HG03103 (cell line): ENCODE measurements at regions not wholly inside any gene's neighbourhood (a gene's known extent, or its start where the extent isn't known, plus 50 kb on each side); places are given as distances from the start of the nearest gene placed in this dataset.
"Not testable (repeated sequence)": the region's sequence is repeated elsewhere in the genome, so short reads cannot be mapped to it uniquely, and the experiment has no call there.

Experiments
- ATAC-seq: cut with Tn5 transposase; IDR thresholded peaks from one replicate; pipeline ENCODE4 v1.9.1; 2021; ENCODE audit warnings: low read depth; ENCODE audit not compliant: unreplicated experiment

GRCh38 chrX:78603908-78604307 lies 55.2 kb downstream of the RTL3 start:
- no peak for ATAC-seq

GRCh38 chrX:78595901-78596502 lies 63.1 kb downstream of the RTL3 start:
- ATAC-seq: no peak

DNA sequence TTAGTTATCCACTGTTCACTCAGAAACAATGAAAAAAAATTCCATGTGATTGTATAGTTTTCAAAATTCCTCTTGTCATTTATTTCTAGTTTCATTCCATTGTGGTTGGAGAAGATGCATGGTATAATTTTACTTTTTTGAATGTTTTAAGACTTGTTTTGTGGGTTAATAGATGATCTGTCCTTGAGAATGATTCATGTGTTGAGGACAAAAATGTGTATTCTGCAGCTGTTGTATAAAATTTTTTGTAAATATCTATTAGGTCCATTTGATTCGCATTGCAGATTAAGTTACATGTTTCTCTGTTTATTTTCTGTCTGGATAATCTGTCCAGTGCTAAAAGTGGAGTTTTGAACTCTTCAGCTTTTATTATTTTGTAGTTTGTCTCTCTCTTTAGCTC lies 65.4 kb downstream of the RTL3 start:
- ATAC-seq: no peak

- no peak for ATAC-seq
Observed at GRCh38 chrX:78592030-78592429, 67.1 kb downstream of the RTL3 start.

GRCh38 chrX:78574306-78574705 lies 84.8 kb downstream of the RTL3 start:
- no peak for ATAC-seq

DNA sequence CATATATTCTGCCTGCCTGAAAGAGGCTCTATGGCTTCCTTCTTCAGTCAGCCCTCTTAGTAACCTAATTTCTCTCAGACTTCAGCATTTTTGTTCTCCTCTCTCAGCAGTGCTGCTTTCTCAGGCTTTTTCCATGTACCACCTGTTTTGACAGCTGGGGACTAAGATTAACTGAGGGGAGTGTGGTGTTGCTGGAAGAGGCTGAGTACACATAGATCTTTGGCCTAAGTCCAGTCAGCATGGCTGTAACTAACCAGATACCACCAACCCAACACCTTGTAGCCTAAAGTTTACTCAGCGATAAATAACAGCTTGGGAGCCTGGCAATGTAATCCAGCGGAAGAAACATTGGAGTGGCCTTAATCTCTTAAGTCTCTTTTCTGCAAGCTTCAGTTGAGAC lies 85.5 kb downstream of the RTL3 start:
- no peak for ATAC-seq

- no peak for ATAC-seq
Observed at GRCh38 chrX:78571849-78572248, 87.3 kb downstream of the RTL3 start.

- no peak for ATAC-seq
Observed at GRCh38 chrX:78555401-78555980, 103.6 kb downstream of the RTL3 start.

DNA sequence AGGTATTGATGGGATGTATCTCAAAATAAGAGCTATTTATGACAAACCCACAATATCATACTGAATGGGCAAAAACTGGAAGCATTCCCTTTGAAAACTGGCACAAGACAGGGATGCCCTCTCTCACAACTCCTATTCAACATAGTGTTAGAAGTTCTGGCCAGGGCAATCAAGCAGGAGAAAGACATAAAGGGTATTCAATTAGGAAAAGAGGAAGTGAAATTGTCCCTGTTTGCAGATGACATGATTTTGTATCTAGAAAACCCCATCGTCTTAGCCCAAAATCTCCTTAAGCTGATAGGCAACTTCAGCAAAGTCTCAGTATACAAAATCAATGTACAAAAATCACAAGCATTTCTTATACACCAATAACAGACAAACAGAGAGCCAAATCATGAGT lies 106.5 kb downstream of the RTL3 start:
- ATAC-seq: not testable (repeated sequence)

DNA sequence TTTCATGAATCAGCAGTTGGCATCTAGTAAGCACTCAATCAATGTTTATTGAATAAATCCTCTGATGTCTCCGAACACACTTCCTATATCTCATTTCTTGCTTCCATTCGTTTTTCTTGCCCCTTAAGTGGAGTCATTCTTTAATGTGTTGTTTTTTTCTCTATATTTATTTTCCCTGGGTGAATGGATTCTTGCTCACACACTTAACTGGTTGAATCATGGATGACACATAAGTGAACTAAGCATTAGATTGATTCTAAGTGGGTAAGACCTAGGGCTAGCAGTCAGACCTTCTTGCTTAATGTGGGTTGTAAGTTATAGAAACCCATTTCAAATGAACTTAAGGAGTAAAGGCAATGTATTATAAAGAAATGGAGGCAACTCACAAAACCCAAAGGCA lies 111.1 kb downstream of the RTL3 start:
- no peak for ATAC-seq

DNA sequence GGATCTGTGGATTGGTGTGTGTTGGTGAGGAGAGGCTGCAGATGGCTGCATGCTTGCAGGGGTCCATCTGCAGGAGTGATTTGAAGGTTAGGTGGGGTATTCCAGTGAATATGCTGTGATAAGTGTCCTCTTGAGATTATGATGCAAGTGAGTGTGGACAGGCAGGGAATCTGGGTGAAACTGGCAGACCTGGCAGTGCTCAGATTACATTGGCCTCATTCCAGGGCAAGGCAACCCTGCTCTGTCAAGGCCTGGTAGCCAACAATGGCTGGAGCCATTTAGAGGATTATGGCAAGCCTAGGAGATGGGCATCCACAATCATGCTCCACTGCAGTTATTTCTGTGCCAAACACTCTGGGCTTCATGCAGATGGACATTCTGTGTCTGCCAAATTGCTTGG lies 113.9 kb downstream of the RTL3 start:
- ATAC-seq: no peak

DNA sequence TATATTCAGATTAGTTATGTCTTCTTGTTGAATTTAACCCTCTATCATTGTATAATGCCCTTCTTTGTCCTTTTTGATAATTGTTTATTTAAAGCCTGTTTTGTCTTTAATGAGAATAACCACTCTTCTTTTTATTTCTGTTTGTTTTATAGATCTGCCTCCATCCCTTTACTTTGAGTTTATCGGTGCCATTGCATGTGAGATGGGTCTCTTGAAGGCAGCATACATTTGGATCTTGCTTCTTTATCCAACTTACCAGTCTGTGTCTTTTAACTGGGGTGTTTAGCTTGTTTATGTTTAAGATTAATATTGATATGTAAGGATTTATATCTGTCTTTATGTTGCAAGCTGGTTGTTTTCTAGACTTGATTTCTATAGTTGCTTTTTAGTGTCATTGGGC lies 115.8 kb downstream of the RTL3 start:
- ATAC-seq: no peak

- no peak for ATAC-seq
Observed at GRCh38 chrX:78540171-78540570, 119.0 kb downstream of the RTL3 start.

DNA sequence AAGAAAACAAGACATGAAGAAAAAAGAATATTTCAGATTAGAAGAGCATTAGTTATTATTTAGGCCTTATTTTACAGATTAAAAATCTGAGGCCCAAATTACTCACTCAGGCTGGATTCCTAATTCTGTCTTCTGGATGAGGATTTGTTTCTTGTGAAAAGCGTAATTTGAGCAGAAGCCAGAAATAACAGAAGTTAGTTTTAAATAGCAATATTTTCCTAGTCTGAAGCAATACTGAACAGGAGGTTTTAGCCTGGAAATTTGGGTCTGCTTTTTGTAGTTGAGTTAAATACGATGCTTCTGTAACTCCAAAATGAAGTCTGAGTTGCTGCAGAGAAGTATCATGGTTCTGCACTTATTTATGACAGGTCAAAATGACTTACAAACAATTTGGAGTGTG lies 124.9 kb downstream of the RTL3 start:
- no peak for ATAC-seq

- ATAC-seq: no peak
Observed at GRCh38 chrX:78532363-78532762, 126.8 kb downstream of the RTL3 start.

DNA sequence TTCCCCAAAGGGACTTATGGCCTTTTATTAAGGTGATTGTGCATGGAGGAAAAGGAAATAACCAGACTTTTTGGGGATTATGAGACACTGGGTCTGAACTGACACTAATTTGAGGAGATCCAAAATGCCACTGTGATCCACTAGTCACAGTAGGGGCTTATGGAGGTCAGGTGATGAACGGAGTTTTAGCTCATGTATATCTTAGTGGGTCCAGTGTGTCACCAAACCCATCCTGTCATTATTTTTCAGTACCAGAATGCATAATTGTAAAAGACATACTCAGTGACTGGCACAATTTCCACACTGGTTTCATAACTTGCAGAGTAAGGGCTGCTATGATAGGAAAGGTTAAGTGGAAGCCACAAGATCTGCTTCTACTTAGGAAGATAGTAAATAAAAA lies 131.3 kb downstream of the RTL3 start:
- ATAC-seq: no peak

DNA sequence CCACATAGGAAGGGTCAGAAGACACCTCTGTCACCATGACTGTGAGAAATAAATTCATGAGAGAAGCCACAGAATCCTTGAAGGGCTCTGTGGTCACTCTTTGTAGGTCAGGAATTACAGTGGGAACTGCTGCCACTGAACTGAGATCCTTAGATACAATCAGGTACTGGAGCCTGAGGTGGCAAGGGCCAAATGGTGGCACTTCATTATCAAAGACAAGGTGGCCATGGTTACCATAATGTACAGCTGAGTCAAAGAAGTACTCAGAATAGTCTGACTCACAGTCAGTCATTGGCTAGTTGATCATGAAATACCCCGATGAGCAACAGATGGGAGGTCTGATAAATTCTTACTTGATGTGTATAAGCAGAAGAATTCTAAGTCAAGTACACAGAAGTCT lies 131.9 kb downstream of the RTL3 start:
- ATAC-seq: no peak

DNA sequence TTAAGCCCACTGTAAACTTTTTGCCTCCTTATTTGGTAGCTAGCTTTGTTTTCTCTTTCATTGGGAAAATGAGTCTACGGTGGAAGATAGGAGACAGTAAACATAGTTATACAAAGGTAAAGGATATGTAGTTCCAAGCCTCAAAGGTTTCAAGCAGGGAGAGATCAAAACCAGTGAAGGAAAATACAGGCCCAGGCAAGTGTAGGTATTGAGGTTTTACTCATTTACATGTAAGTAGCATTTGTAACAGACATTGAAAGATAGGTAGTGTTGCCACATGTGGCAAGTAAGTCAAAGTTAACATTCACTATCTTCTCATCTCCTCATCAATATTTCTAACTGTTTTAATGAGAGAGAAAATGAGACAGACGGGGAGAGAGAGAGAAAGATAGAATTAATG lies 136.5 kb downstream of the RTL3 start:
- ATAC-seq: no peak

DNA sequence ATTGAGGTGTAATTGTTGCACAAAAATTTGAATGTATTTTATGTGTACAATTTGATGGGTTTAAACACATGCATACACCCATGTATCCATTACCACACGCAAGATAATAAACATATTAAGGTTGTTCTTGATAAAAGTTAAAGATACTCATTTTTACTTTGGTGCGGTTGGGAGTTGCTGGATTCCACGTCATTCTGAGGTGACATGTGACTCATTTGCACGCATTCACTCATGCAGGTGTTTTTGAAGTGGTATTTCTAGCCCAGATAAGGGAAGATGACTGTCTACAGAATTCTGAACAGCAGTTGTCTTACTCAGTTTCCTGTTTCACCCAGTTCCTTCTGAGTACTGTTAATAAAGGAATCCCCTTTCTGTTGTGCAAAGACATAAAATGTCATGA lies 142.0 kb downstream of the RTL3 start:
- ATAC-seq: peak; percentile 89

GRCh38 chrX:78514852-78515251 lies 144.3 kb downstream of the RTL3 start:
- no peak for ATAC-seq

GRCh38 chrX:78513971-78514738 lies 145.0 kb downstream of the RTL3 start:
- ATAC-seq: no peak

GRCh38 chrX:78506248-78506647 lies 152.9 kb downstream of the RTL3 start:
- ATAC-seq: no peak
